A673 (cell line): ENCODE measurements at regions not wholly inside any gene's neighbourhood (a gene's known extent, or its start where the extent isn't known, plus 50 kb on each side); places are given as distances from the start of the nearest gene placed in this dataset.

Experiments used
- BruUV-seq: library from RNA; stranded (reverse); fragments of 400-500 nt; replicated peaks from 2 replicates; lab custom pipeline; 2021; lab: Mats Ljungman, UMichigan
- CTCF ChIA-PET: fragments of 300-600 bp; sonication (Branson Sonifier 250); formaldehyde crosslinking; loops from one replicate; lab custom pipeline; 2022; ENCODE audit warnings: antibody characterized with exemption; lab: Charles Lee
- POLR2A ChIA-PET: fragments of 300-600 bp; sonication (Branson Sonifier 250); formaldehyde crosslinking; loops from one replicate; lab custom pipeline; 2022; ENCODE audit warnings: antibody characterized with exemption; ENCODE audit not compliant: low non-redundant PET; lab: Charles Lee
- DNase-seq: peaks from one replicate; pipeline ENCODE4 v3.0.0-alpha.2; 2015; ENCODE audit warnings: low spot score
- H3K27ac ChIP-seq: fragments of 200-600 bp; sonication (generic); 2 replicates; pipeline ENCODE4 v1.5.1; 2016; ENCODE audit warnings: mixed run types, low read depth, mild to moderate bottlenecking, mixed read lengths, antibody characterized with exemption, low read length; ENCODE audit not compliant: poor library complexity, severe bottlenecking
- H3K27me3 ChIP-seq: fragments of 200-600 bp; sonication (generic); replicated peaks from 2 replicates; pipeline ENCODE4 v1.6.1; 2017; ENCODE audit warnings: mixed run types, low read depth, mild to moderate bottlenecking, mixed read lengths, antibody characterized with exemption, low read length; ENCODE audit not compliant: insufficient read depth, poor library complexity
- H3K36me3 ChIP-seq: fragments of 200-600 bp; sonication (generic); 2 replicates; pipeline ENCODE4 v1.6.1; 2016; ENCODE audit warnings: mixed run types, mild to moderate bottlenecking, mixed read lengths, antibody characterized with exemption, low read length; ENCODE audit not compliant: insufficient read depth, poor library complexity, severe bottlenecking
- H3K4me1 ChIP-seq: fragments of 200-600 bp; sonication (generic); 2 replicates; pipeline ENCODE4 v1.6.1; 2017; ENCODE audit warnings: mixed run types, mild to moderate bottlenecking, mixed read lengths, antibody characterized with exemption, low read length; ENCODE audit not compliant: insufficient read depth, poor library complexity, severe bottlenecking
- H3K4me3 ChIP-seq: fragments of 200-600 bp; sonication (generic); 2 replicates; pipeline ENCODE4 v1.5.1; 2016; ENCODE audit warnings: low read depth, mixed run types, mild to moderate bottlenecking, mixed read lengths, low read length; ENCODE audit not compliant: poor library complexity, severe bottlenecking
- H3K9me3 ChIP-seq: fragments of 200-600 bp; sonication (generic); 2 replicates; pipeline ENCODE4 v1.6.1; 2016; ENCODE audit warnings: mixed run types, low read depth, mild to moderate bottlenecking, mixed read lengths, antibody characterized with exemption, low read length; ENCODE audit not compliant: poor library complexity, severe bottlenecking
- EZH2 ChIP-seq: fragments of 200-600 bp; sonication (generic); IDR thresholded peaks from 2 replicates; pipeline ENCODE4 v1.6.1; 2017; ENCODE audit warnings: borderline replicate concordance, low read depth, mild to moderate bottlenecking, mixed read lengths, antibody characterized with exemption, low read length; ENCODE audit not compliant: poor library complexity, severe bottlenecking
- intact Hi-C: fragments of 100-400 bp; cut with micrococcal nuclease; formaldehyde crosslinking; loops from one replicate; pipeline ENCODE4 v1.10.0; 2022; ENCODE audit not compliant: unreplicated experiment
- TF ChIP-seq, protein P1 (sequence below): fragments of 300-800, 200-600 bp; sonication (generic); conservative IDR thresholded peaks from 2 replicates; pipeline ENCODE4 v1.5.1; 2017; ENCODE audit warnings: low read depth, mild to moderate bottlenecking, antibody characterized with exemption, low read length, moderate library complexity, mixed read lengths

DNA sequence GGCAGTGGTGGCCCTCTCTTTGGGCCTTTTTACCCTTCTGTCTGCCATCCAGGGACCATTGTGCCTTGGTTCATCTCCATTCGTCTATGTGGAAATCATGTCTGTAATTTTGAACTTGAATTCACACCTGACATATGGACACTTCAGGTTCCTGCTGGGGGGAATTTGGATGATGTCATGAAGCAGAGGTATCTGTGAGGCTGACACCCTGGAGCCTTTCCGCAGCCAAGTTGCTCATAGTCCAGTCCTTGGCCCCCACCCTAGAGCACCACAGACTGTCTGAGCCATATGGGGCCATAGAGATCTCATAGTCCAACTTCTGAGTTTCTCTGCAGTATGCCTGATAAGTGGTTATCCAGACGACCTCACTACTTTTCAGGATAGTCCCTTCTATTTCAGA lies 147.7 kb upstream of the CACNA1E start:
- no peaks in the 10 kb centered on the region for H3K4me1 ChIP-seq
- H3K27ac ChIP-seq: no peak overlapping the region
- TF ChIP-seq, protein P1, sequence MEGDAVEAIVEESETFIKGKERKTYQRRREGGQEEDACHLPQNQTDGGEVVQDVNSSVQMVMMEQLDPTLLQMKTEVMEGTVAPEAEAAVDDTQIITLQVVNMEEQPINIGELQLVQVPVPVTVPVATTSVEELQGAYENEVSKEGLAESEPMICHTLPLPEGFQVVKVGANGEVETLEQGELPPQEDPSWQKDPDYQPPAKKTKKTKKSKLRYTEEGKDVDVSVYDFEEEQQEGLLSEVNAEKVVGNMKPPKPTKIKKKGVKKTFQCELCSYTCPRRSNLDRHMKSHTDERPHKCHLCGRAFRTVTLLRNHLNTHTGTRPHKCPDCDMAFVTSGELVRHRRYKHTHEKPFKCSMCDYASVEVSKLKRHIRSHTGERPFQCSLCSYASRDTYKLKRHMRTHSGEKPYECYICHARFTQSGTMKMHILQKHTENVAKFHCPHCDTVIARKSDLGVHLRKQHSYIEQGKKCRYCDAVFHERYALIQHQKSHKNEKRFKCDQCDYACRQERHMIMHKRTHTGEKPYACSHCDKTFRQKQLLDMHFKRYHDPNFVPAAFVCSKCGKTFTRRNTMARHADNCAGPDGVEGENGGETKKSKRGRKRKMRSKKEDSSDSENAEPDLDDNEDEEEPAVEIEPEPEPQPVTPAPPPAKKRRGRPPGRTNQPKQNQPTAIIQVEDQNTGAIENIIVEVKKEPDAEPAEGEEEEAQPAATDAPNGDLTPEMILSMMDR: no peak
- TF ChIP-seq EZH2: no peak
- no peak overlapping the region for H3K4me3 ChIP-seq
- intact Hi-C loops: no loop called here
- peaks cover 1% of the 10 kb centered on the region for H3K27me3 ChIP-seq
- no peak for DNase-seq
- no peaks in the 10 kb centered on the region for H3K9me3 ChIP-seq
- H3K36me3 ChIP-seq: no peaks in the 10 kb centered on the region
- POLR2A ChIA-PET: no interaction called here
- CTCF ChIA-PET: no interaction called here
- no TSS peak for BruUV-seq

DNA sequence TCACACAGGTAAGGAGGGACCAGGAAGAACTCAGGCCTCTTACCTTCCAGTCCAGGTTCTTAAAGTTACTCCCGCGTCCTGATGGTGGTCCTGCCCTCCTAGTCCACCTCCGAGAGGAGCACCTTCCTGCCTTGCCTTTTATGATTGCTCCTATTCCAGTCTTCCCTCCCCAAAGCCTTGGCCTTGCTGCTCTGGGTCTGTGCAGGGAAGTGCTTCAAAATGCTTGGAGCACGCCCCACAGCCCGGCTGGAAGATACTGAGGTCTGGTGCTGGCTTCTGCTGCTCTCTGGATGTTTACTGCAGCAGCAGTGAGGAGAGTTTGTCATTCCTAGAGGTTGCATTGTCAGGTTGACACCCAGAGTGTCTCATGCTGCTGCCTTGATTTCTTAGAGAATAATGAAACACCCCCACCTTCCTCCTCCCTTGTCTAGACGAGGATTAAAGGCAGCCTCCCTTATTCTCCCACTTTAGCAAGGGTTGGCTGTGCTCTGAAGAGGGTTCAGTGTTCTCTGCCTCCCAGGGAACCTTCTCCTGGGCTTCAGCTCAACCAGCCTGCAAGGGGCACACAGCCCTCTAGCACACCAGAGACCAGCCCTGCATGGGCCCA lies 142.2 kb upstream of the CACNA1E start:
- H3K4me3 ChIP-seq: no peak overlapping the region
- no TSS peak for BruUV-seq
- no peaks in the 10 kb centered on the region for H3K4me1 ChIP-seq
- POLR2A ChIA-PET: no interaction called here
- H3K27me3 ChIP-seq: peaks cover 12% of the 10 kb centered on the region
- no peak for DNase-seq
- intact Hi-C loops: no loop called here
- H3K9me3 ChIP-seq: no peaks in the 10 kb centered on the region
- H3K27ac ChIP-seq: no peak overlapping the region
- CTCF ChIA-PET: interaction anchor here (0.6 kb wide), 1 partner anchor 747 kb away, joined by 4 read pairs; no protein-coding TSS in a partner anchor
- H3K36me3 ChIP-seq: no peaks in the 10 kb centered on the region
- no peak for TF ChIP-seq EZH2
- TF ChIP-seq, protein P1: no peak

DNA sequence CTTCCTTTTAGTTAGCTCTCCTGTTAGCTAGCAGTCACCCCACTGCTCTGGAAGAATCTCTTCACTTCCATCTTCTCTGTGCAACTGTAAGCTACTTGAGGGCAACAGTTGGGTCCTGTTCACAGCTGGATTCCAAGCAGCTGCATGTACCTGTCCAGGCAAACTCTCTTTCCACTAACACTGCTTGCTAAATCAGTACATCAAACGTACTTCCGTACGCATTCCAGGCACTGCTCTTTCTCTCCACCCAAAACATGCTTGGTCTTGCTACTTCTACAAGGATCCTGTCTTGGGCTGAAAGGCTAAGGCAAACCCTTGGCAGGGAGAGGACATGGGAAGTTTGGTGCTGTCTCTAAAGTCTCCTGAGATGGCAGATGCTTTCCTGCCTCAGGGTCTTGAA lies 139.2 kb upstream of the CACNA1E start:
- H3K9me3 ChIP-seq: no peaks in the 10 kb centered on the region
- BruUV-seq: no TSS peak
- ChIA-PET CTCF (no interaction called here), POLR2A (no interaction called here)
- H3K27me3 ChIP-seq: peaks cover 12% of the 10 kb centered on the region
- intact Hi-C loops: no loop called here
- TF ChIP-seq EZH2: no peak
- TF ChIP-seq, protein P1: no peak
- no peaks in the 10 kb centered on the region for H3K36me3 ChIP-seq
- H3K27ac ChIP-seq: no peak overlapping the region
- no peak for DNase-seq
- H3K4me3 ChIP-seq: no peak overlapping the region
- no peaks in the 10 kb centered on the region for H3K4me1 ChIP-seq
